Omental fat pad (tissue), 3 donors: ENCODE measurements at regions not wholly inside any gene's neighbourhood (a gene's known extent, or its start where the extent isn't known, plus 50 kb on each side); places are given as distances from the start of the nearest gene placed in this dataset.

Source experiments
- ATAC-seq: fragments of 150-250 bp; one replicate; pipeline ENCODE4 v1.9.1; 2016; ENCODE audit warnings: mild to moderate bottlenecking, moderate library complexity; ENCODE audit not compliant: low FRiP score
- DNase-seq: peaks from one replicate; pipeline ENCODE4 v3.0.0-alpha.2; 2019; ENCODE audit warnings: low spot score
- CTCF ChIP-seq, 3 donors: fragments of 450-650 bp; IDR thresholded peaks; one replicate each; pipeline ENCODE4 v1.5.1; 2016 to 2017; ENCODE audit warnings: antibody characterized with exemption in 3 of 3, mild to moderate bottlenecking in 3 of 3, moderate library complexity in 2 of 3

- ATAC-seq, result no peak
- TF ChIP-seq CTCF (IDR thresholded peaks at IDR 0.05), result no peak
- no peak for DNase-seq
Observed at GRCh38 chr19:28607066-28607583, 605.8 kb downstream of the UQCRFS1 start.

GRCh38 chr19:28606269-28607032 is 606.5 kb downstream of the UQCRFS1 start:
- no peak for DNase-seq
- ATAC-seq, result no peak
- no peak for TF ChIP-seq CTCF (IDR thresholded peaks at IDR 0.05)

GRCh38 chr19:28605501-28606268 is 607.3 kb downstream of the UQCRFS1 start:
- TF ChIP-seq CTCF (IDR thresholded peaks at IDR 0.05), result no peak
- no peak for ATAC-seq
- no peak for DNase-seq

GRCh38 chr19:28603453-28603852 is 609.5 kb downstream of the UQCRFS1 start:
- no peak for ATAC-seq
- no peak for DNase-seq
- no peak for TF ChIP-seq CTCF (IDR thresholded peaks at IDR 0.05)

GRCh38 chr19:28602675-28603298 is 610.2 kb downstream of the UQCRFS1 start:
- no peak for ATAC-seq
- DNase-seq, result no peak
- TF ChIP-seq CTCF (IDR thresholded peaks at IDR 0.05), result no peak

GRCh38 chr19:28601723-28602440 is 611.1 kb downstream of the UQCRFS1 start:
- TF ChIP-seq CTCF (IDR thresholded peaks at IDR 0.05), result no peak
- DNase-seq, result no peak
- no peak for ATAC-seq
